Skin of body (tissue), 1 donor: ENCODE measurements at regions not wholly inside any gene's neighbourhood (a gene's known extent, or its start where the extent isn't known, plus 50 kb on each side); places are given as distances from the start of the nearest gene placed in this dataset.
A peak's percentile ranks its signal among the peaks of the same experiment; 100 is the strongest.
"Not testable (repeated sequence)": the region's sequence is repeated elsewhere in the genome, so short reads cannot be mapped to it uniquely, and the experiment has no call there.

ENCODE experiments used
- DNase-seq: peaks from one replicate; lab custom pipeline; 2025; lab: John Stamatoyannopoulos, UW

DNA sequence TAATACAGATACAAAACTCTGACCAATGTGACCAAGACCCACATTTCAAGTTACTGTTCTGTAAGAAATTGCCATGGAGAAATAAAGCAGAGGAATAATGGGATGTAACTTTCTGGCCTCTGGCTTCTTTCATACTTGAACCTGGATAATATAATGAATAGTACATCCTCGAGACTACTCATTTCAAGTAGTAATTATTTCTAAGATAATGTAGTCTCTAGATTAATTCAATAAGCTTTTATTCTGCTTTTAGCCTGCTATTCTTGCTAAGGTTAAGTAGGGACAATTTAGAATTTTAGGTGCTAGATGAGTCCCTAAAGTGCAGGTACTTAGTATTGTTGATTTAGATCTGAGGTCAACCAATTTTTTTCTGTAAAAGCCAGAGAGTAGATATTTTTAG, 178.7 kb upstream of the IL15 start:
- no peak for DNase-seq

DNA sequence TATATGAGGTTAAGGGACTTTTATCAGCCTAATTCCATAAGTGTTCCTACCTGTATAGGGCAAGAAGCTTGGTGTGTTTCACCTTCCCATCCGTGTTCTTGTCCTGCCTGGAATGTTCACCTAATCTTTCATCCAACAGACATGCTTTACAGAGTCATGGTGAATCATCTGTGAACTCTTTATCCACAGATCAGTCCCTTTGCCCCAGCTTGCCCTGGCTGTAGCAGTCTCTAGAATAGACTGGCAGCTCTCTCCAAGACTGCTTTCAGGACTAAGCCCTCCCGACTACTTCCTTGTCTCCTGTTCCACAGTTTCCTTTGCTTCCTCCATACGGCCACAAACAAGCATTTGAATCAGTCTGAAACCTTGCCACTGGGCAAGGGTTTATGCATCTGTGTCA, 177.9 kb upstream of the IL15 start:
- no peak for DNase-seq

DNA sequence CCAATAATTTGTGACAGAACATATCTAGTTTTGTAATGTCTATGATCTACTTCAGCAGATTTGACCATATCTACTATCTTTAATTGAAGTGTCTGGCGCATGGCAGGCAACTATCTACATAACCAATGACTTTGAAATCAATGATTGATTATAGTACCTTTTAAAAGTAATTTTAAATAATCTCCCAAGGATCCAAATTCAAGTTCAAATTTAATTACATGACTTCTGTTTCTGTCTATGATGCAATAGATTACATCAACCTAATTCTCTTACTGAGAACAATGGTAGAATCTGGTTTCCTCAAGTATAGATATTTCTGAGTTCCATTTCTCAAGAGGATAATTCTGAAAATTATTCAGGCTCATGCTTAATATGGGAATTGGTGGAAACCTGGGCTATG, 177.4 kb upstream of the IL15 start:
- no peak for DNase-seq

DNA sequence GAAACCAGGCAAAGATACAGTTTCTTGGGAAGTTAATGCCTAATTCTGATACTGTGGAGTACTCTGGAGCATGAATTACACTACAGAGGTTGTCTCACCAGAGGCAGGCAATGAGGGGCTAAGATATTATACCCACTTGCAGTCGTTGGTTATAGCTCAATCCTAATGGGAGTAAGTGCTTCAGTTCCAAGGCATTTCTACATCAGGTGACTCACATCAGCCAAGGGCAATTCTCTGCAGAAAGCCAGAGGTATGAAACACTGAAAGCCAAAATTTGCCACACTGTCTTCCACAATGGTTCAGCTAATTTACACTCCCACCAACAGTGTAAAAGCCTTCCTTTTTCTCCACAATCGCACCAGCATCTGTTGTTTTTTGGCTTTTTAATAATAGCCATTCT, 174.0 kb upstream of the IL15 start:
- no peak for DNase-seq

DNA sequence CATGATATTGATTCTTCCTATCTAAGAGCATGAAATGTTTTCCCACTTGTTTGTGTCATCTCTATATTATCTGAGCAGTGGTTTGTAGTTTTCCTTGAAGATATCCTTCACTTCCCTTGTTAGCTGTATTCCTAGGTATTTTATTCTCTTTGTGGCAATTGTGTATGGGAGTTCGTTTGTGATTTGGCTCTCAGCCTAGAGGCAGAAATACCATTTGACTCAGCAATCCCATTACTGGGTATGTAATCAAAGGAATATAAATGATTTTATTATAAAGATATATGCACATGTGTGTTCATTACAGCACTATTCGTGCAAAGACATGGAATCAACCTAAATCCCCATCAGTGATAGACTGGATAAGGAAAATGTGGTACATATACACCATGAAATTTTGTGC, 172.7 kb upstream of the IL15 start:
- no peak for DNase-seq

DNA sequence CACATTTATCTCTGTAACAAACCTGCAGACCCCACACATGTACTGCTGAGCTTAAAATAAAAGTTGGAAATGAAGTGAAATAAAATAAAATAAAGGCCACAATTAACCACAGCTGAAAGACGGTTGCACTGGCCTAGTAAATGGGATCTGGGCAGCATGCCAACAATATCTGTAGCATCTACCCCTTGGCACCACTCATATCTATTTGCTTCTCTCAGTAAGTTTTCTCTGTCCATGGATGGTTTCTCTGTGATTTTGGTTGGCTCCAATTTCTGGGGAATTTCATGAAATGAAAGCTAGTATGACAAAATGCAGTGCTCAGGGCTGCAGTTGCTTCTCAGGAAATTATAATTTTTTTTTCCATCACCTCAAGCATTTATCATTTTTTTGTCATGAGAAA, 172.0 kb upstream of the IL15 start:
- DNase-seq = no peak

DNA sequence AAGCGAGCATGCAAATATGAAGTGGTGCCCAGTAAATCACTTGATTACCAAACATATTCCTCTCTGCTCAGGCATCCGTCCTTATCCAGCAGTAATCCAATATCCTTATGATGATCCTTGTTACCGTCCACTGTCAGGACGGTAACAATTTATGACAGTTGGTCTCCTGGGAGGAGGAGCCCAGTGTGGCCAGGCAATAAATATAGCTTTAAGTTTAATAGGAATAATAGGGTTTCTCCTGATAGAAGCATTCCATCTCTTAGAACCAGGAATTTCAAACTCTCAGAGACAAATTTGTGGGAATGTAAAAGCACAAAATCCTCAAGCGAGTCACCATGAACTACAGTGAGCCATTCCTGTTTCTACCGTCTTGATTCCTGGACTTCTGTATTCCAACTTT, 171.2 kb upstream of the IL15 start:
- DNase-seq = no peak

DNA sequence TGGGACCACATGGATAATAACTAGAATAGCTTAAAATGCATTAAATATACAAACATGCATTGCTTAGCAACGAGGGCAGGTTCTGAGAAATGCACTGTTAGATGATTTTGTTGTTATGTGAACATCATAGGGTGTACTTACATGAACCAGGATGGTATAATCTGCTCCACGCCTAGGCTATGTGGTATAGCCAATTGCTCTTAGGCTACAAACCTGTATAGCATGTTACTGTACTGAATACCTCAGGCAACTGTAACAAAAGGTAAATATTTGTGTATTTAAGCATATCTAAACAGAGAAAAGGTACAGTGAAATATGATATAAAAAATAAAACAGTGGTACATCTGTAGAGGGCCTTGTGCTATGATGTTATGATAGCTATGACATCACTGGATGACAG, 169.2 kb upstream of the IL15 start:
- DNase-seq = no peak

DNA sequence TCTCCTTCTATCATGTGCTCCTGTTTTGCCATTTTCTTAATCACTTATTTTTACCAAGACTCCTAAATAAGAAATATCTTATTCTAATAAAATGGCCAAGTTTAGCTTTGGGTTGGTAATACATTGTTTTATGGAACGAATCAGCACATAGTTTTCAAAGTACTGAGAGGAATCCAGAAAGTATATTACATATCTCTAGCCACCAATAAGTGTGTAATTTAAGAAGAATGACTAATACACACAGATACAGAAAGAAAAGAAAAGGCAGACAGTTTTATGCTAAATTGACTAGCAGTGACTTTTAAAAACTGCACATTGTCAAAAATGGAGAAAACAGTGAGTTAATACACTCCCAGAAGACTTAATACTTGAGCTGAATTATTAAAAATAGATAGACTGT, 167.0 kb upstream of the IL15 start:
- no peak for DNase-seq

DNA sequence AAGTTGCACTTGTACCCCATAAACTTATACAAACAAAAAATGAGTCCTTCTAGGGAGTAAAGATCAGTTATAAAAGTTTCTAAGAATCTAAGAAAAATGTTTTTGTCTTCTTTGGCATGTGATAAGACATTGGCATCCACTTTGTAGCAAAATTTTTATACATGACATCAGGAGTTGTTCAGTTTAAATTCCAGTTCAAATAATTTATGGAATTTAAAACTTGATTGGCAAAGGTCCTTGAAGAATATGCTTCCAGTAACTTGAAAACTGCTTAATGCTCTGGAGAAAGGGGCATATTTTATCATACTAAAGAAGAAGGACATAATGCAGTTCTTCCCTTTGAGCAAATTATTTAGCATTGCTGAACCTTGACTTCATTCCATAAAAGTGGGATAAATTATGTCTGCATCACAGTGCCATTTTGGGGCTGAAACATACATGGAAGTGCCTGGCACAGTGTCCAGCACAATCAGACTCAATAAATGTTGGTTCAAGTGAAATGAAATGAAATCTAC, 163.3 kb upstream of the IL15 start:
- DNase-seq = no peak

DNA sequence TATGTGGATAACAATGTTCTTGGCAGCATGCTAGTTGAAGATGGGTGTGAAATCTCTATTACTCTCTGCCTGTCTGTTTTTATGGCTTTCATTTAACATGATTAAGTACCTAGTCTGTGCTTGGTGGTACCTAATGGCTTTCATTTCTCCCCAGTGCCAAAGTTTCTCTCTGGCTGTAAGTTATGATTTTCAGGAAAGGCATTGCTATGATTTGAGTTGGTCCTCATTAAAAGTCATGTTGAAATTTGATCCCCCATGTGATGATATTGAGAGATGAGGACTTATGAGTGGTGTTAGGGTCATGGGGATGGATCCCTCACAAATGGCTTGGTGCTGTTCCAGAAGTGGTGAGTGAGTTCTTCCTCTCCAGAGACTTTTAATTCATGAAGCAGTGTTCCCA, 162.4 kb upstream of the IL15 start:
- DNase-seq = peak; percentile 51

DNA sequence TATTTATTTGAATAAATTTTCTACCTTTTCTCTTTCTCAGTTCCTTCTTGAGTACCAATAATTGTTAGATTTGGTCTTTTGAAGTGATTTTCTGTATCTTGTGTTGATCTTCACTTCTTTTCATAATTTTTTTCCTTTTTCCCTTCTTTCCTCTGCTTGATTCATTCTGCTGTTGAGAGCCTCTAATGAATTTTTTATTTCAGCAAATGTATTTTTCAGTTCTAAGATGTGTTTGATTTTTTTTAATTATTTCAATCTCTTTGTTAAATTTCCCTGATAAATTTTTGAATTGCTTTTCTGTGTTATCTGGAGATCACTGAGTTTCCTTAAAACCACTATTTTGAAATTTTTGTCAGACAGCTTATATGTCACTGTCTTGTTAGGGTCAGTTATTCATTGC, 155.4 kb upstream of the IL15 start:
- no peak for DNase-seq

DNA sequence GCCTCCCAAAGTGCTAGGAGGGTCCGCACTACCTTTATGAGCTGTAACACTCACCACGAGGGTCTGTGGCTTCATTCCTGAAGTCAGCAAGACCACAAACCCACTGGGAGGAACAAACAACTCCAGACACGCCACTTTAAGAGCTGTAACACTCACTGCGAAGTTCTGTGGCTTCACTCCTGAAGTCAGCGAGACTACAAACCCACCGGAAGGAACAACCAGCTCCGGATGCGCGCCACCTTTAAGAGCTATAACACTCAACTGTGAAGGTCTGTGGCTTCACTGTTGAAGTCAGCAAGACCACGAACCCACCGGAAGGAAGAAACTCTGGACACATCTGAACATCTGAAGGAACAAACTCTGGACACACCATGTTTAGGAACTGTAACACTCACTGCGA, 152.1 kb upstream of the IL15 start:
- DNase-seq = not testable (repeated sequence)

DNA sequence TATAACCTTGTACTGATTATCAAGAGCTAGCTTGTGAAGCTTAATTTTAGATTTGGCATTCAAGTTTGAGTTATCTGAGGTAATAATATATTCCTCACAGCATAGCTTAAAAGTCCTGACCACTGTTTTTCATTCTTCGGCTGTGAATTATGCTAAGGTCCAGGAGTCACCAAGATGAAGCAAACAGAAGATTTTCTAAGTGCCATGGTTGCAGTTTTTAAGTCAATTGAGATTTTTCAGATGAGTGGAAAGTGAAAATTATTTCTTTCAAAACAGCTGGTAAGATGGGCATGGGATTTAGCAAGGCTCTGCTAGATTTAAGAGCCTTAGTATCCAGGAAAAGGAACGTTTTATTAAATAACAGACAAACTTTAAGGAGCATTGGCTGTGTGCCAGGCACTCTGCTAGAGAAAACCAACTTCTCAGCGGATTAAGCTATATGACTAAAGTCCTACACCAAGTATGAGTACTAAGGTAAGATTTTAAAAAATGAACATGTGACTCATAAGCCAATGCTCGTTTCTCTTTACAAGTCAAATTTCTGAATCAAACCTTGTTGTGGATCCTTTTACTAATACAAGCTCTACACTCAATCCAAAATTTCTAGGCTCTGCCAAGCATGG, 149.9 kb upstream of the IL15 start:
- DNase-seq = no peak

DNA sequence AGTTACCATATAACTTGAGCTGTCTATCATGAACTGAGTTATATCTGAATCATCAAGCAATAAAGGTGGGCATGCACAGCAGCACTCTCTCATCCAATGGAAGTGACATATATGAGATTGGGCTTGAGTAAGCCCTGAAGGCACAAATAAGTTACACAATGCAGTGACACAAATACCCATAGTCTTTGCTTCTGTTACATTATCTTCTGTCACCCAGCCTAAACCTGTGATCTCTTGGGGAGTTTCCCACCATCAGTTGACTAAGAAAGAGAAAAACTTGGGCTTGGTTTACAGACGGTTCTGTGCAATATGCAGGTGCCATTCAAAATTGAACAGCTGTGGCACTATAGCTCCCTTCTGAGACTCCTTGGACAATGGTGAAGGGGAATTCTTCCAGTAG, 138.8 kb upstream of the IL15 start:
- no peak for DNase-seq

DNA sequence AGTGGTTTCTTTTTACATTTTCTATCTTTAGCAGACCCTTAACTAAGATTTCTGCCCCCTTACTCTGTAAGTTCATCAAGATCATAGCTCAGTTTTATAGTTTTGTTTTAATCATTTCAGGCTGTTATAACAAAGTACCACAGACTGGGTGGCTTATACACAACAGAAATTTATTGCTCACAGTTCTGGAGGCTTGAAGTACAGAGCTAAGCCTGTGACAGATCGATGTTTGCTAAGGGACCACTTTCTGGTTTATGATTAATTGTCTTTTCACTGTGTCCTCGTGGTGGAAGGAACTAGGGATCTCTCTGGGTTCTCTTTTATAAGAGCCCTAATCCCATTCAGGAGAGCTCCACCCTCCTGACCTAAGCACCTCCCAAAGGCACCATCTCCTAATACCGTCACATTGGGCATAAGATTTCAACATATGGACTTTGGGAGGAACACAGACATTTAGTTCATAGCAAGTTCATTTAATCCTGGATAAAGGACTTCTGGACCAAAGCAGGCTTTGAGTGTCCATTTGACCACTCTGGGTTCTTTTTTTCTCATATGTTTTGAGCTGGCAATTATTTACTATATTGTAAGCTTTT, 137.0 kb upstream of the IL15 start:
- DNase-seq = no peak

DNA sequence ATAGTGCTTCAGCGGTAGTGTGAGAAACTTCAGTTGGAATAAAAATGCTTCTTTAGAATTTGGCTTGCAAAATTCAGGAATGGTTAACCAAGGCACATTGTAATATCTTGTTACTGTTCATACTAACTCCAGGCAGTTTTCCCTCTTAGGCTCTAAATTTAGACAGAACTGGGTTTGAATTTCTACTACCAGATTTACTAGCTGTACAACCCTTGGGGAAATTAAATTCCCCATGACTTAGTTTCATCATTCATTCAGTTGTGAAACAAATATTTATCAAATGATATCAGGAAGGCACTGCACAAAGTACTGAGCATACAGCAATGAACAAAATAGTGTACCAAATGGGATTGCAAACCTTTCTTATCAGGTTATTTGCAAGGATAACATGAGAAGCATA, 135.0 kb upstream of the IL15 start:
- DNase-seq = no peak

DNA sequence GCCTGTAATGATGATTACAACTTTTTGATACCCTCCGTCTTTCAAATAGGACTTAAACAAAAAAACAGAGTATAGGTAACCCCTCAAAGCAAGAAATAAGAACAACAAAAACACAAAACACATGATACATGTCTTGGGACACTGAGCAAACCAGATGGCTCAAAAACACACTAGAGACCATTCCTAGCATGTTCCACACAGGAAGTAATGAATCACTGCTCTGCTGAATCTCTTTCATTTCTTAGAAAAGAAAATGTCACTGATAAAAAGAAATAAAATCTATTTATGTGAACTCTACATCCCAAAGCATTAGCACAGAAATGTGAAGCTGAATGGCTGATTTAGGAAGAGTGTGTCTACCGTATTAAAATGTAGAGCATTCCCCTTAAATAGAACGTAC, 134.5 kb upstream of the IL15 start:
- peak; percentile 25 for DNase-seq

DNA sequence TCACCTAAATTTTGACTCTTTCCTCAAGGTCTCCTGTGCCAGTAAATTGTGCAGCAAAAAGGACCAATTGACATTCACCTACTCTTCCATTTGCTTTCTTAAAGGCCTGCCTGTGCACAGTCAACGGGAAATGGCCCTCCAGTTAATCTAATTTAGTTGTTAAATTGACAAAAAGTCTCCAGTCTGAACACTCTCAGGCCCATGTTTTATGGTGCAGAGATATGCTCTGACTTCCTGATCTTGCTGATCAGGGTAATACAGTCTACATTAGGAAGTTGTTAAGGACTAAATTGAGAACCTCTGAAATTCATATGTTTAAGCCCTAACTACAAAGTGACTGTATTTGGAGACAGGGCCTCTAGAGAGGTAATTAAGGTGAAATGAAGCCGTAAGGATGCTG, 133.6 kb upstream of the IL15 start:
- no peak for DNase-seq

DNA sequence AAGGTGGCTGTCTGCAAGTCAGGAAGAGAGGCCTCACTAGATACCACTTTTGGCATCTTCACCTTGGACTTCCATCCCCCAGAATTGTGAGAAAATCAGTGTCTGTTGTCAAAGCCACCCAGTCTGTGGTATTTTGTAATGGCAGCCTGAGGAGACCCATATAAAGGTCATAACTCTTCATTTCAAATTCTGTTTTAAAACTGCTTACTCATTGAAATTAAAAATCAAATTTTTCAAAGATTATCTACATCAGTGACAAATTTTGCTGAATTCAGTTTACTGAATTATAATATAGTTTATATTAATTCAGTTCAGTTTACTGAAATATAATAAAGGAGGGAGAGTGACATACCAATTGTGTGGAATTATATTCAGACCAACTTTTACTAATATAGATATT, 133.1 kb upstream of the IL15 start:
- no peak for DNase-seq

DNA sequence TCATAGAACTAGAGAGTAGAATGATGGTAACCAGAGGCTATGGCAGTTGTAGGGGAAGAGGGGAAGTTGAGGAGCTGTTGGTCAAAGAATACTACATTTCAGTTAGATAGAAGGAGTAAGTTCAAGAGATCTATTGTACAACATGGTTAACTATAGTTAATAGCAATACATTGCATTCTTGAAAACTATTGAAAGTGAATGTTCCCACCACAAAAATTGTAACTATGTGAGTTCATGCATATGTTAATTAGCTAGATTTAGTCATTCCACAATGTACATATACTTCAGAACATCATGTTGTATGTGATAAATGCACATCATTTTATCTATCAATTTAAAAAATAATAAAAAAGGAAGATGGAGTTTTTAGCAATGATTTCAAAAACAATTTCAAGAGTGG, 125.3 kb upstream of the IL15 start:
- no peak for DNase-seq

DNA sequence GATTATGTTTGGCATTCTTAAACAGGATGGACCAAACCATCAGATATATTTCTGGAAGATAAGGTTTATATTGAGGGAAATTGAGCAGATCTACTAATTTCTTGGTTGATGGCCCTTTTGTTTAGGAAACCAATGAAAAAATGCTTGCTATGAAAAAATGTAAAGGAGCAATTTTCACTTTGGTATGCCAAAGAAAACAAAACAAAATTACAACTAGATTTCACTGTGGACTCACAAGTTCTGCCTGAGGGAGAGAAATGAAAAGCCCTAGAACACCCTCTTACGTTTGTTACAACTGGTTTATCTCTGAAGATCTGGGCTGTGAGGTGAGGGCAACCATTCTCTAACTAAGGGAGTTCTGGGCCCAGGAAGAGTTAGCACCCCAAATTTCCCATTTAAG, 122.5 kb upstream of the IL15 start:
- no peak for DNase-seq

DNA sequence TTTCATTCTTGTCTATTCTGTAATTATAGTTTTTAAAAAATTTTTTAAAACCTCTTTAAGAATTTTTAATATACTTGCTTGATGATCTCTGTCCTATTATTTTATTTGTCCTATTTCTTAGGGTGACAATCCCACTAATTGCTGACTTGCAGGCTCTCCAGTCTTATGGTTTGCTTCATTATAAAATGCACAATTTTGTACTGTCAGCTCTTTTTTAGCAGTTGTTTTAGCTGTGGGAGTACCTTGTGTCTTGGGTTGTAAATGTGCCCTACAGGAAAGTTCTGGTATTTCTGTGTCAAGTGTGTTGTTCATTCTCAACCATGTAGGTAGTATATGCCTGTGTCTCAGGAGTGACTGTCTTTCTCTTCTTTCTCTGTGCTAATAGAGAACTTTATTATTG, 118.2 kb upstream of the IL15 start:
- no peak for DNase-seq

DNA sequence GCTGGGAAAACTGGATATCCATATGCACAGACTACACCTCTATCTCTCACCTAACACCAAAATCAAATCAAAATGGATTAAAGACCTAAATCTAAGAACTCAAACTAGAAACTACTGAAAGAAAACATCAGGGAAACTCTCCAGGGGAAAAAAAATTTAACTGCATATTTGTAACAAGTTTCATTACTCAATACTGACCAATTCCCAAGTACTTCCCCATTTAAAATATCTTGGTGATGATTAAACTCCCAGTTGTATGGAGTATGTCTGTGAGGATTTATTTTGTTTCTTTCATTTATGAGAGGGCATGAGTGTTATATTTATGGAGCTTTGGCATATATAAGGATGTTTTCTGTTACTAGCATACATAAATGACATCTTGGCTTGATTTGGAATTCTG, 112.3 kb upstream of the IL15 start:
- DNase-seq = no peak
